C4-2B (cell line): ENCODE measurements at regions not wholly inside any gene's neighbourhood (a gene's known extent, or its start where the extent isn't known, plus 50 kb on each side); places are given as distances from the start of the nearest gene placed in this dataset.

ENCODE experiments used
- CTCF ChIP-seq: fragments of 450-650 bp; conservative IDR thresholded peaks from 2 replicates; pipeline ENCODE4 v1.5.1; 2017; ENCODE audit warnings: mild to moderate bottlenecking
- ZFX ChIP-seq: fragments of 450-650 bp; IDR thresholded peaks from 2 replicates; pipeline ENCODE4 v1.6.1; 2017

GRCh38 chr6:121670511-121670910 is 235.1 kb downstream of the GJA1 start:
- no peak for TF ChIP-seq CTCF
- TF ChIP-seq ZFX, result no peak
